HepG2 (cell line): ENCODE measurements at regions not wholly inside any gene's neighbourhood (a gene's known extent, or its start where the extent isn't known, plus 50 kb on each side); places are given as distances from the start of the nearest gene placed in this dataset.

Experiments
- ATAC-seq: fragments of 200-7000 bp; cut with Tn5 transposase; 3 replicates; pipeline ENCODE4 v1.9.1; 2020; ENCODE audit warnings: mild to moderate bottlenecking, moderate library complexity
- BruUV-seq: library from RNA; stranded (reverse); fragments of 400-500 nt; replicated peaks from 2 replicates; lab custom pipeline; 2021; lab: Mats Ljungman, UMichigan
- CTCF ChIA-PET: fragments of 300-600 bp; formaldehyde crosslinking; extraction: SDS; loops from one replicate; lab custom pipeline; 2021; ENCODE audit warnings: low total read pairs, inconsistent platforms, low intra/inter-chr PET ratio; lab: Yijun Ruan, JAX
- POLR2A ChIA-PET: fragments of 350-600 bp; sonication (Branson Sonifier 250); formaldehyde crosslinking; loops from one replicate; lab custom pipeline; 2020; ENCODE audit warnings: antibody characterized with exemption, inconsistent platforms; lab: Yijun Ruan, JAX
- DNase-seq: peaks from one replicate; pipeline ENCODE4 v3.0.0-alpha.2; 2015; ENCODE audit warnings: low spot score
- FAIRE-seq: peaks from 3 replicates; lab custom pipeline; 2011; peaks lifted over from hg19 to GRCh38; lab: Jason Lieb, UNC
- H2AFZ ChIP-seq: one replicate; pipeline ENCODE4 v1.6.1; 2011; ENCODE audit warnings: low read length, inconsistent platforms
- H3K27ac ChIP-seq: fragments of 300-600 bp; 3 replicates; pipeline ENCODE4 v1.8.0; 2011; ENCODE audit warnings: mixed run types, mild to moderate bottlenecking, mixed read lengths, low read length, inconsistent platforms; ENCODE audit not compliant: insufficient read depth; ENCODE audit errors: extremely low read length
- H3K27me3 ChIP-seq, 2 experiments: fragments of 200-600 bp in 1 of 2; 2 replicates in 1 of 2; 3 replicates in 1 of 2; pipeline versions ENCODE4 v1.6.0 to v1.8.0; 2011; ENCODE audit warnings: low read length in 2 of 2, mild to moderate bottlenecking in 2 of 2, moderate library complexity in 2 of 2, inconsistent platforms in 1 of 2; ENCODE audit not compliant: insufficient read depth in 2 of 2, control insufficient read depth in 1 of 2
- H3K36me3 ChIP-seq, 2 experiments: fragments of 200-600 bp in 1 of 2; replicated peaks in 1 of 2; 2 replicates in 1 of 2; 3 replicates in 1 of 2; pipeline versions ENCODE4 v1.5.1 to v1.8.0; 2011; ENCODE audit warnings: low read length in 2 of 2, inconsistent platforms in 1 of 2; ENCODE audit not compliant: insufficient read depth in 2 of 2, control insufficient read depth in 1 of 2
- H3K4me1 ChIP-seq: 2 replicates; pipeline ENCODE4 v1.5.1; 2012; ENCODE audit warnings: low read length, inconsistent platforms; ENCODE audit not compliant: insufficient read depth
- H3K4me2 ChIP-seq: 2 replicates; pipeline ENCODE4 v1.6.0; 2011; ENCODE audit warnings: low read depth, low read length, inconsistent platforms
- H3K4me3 ChIP-seq, 3 experiments: fragments of 200-600 bp in 1 of 3; sonication (generic), shearing (Covaris generic) in 1 of 3; replicated peaks in 1 of 3; 2 replicates each; pipeline ENCODE4 v1.5.1; 2011 to 2016; ENCODE audit warnings: low read length in 3 of 3, inconsistent platforms in 2 of 3, low read depth in 2 of 3, mild to moderate bottlenecking in 2 of 3, control low read depth in 1 of 3, mixed read lengths in 1 of 3; ENCODE audit not compliant: insufficient read depth in 1 of 3
- H3K79me2 ChIP-seq: one replicate; pipeline ENCODE4 v1.6.1; 2011; ENCODE audit warnings: low read length, inconsistent platforms; ENCODE audit not compliant: insufficient read depth
- H3K9ac ChIP-seq: 2 replicates; pipeline ENCODE4 v1.6.0; 2011; ENCODE audit warnings: mild to moderate bottlenecking, low read depth, low read length, inconsistent platforms; ENCODE audit not compliant: insufficient read depth
- H3K9me3 ChIP-seq: 2 replicates; pipeline ENCODE4 v1.5.1; 2012; ENCODE audit warnings: mild to moderate bottlenecking, low read length
- H4K20me1 ChIP-seq: 2 replicates; pipeline ENCODE4 v1.6.0; 2011; ENCODE audit warnings: inconsistent platforms, mild to moderate bottlenecking, low read length, moderate library complexity; ENCODE audit not compliant: insufficient read depth
- DR1 ChIP-seq: sonication (generic); formaldehyde crosslinking; IDR thresholded peaks from 2 replicates; pipeline ENCODE4 v1.8.0; 2021; ENCODE audit warnings: mild to moderate bottlenecking, missing genetic modification reagents, inconsistent platforms
- E2F1 ChIP-seq: sonication (generic); formaldehyde crosslinking; IDR thresholded peaks from 2 replicates; pipeline ENCODE4 v1.5.0; 2020; ENCODE audit warnings: missing genetic modification reagents
- FOSL2 ChIP-seq: sonication (generic); formaldehyde crosslinking; IDR thresholded peaks from 2 replicates; pipeline ENCODE4 v1.4.0; 2020; ENCODE audit warnings: missing genetic modification reagents
- KLF16 ChIP-seq, 2 experiments: sonication (generic) in 1 of 2; formaldehyde crosslinking in 1 of 2; IDR thresholded peaks; 2 replicates each; pipeline versions ENCODE4 v1.6.1 to v1.8.0; 2016 to 2023; ENCODE audit warnings: missing genetic modification reagents in 2 of 2, missing compliant biosample characterization in 1 of 2
- LCORL ChIP-seq, 2 experiments: fragments of 450-650 bp in 1 of 2; sonication (generic) in 1 of 2; formaldehyde crosslinking in 1 of 2; IDR thresholded peaks; 2 replicates each; pipeline versions ENCODE4 v1.5.0 to v1.6.1; 2017 to 2020; ENCODE audit warnings: antibody characterized with exemption in 1 of 2, missing genetic modification reagents in 1 of 2
- NFKB2 ChIP-seq: sonication (generic); formaldehyde crosslinking; IDR thresholded peaks from 2 replicates; pipeline ENCODE4 v1.4.0; 2020; ENCODE audit warnings: missing genetic modification reagents, borderline replicate concordance
- NFKBIZ ChIP-seq: IDR thresholded peaks from 2 replicates; pipeline ENCODE4 v1.6.1; 2018; ENCODE audit warnings: missing genetic modification reagents, missing compliant biosample characterization
- NR2C2 ChIP-seq: sonication (generic); formaldehyde crosslinking; IDR thresholded peaks from 2 replicates; pipeline ENCODE4 v1.4.0; 2020; ENCODE audit warnings: missing genetic modification reagents, mild to moderate bottlenecking, moderate library complexity, borderline replicate concordance
- ZBTB7B ChIP-seq: sonication (generic); formaldehyde crosslinking; IDR thresholded peaks from 2 replicates; pipeline ENCODE4 v1.4.0; 2020; ENCODE audit warnings: missing genetic modification reagents
- ZNF142 ChIP-seq: sonication (generic); formaldehyde crosslinking; IDR thresholded peaks from 2 replicates; pipeline ENCODE4 v1.4.0; 2020; ENCODE audit warnings: missing genetic modification reagents
- ZNF24 ChIP-seq: fragments of 450-650 bp; IDR thresholded peaks from 2 replicates; pipeline ENCODE4 v1.6.1; 2017; ENCODE audit warnings: antibody characterized with exemption, mild to moderate bottlenecking
- ZNF512 ChIP-seq: sonication (generic); formaldehyde crosslinking; IDR thresholded peaks from 2 replicates; pipeline ENCODE4 v1.4.0; 2020; ENCODE audit warnings: mild to moderate bottlenecking, missing genetic modification reagents
- WGBS: methylation state at CpG from one replicate; pipeline ENCODE4 v1.1.6; 2017; ENCODE audit warnings: low lambda C conversion rate; 5-methylcytosine and 5-hydroxymethylcytosine counted together
- in situ Hi-C: cut with HindIII; loops from 2 replicates; pipeline ENCODE4 v1.10.0; 2017; ENCODE audit warnings: low pct_unique_long_range_greater_than_20kb; ENCODE audit not compliant: extremely low pct_ligation_motif_present
- intact Hi-C: fragments of 100-400 bp; cut with micrococcal nuclease; formaldehyde crosslinking; loops from one replicate; pipeline ENCODE4 v1.10.0; 2022; ENCODE audit not compliant: unreplicated experiment
- TF ChIP-seq, protein P1 (sequence below): IDR thresholded peaks from 2 replicates; pipeline ENCODE4 v1.6.1; 2016

GRCh38 chr14:55850825-55851241 is 267.4 kb upstream of the PELI2 start (continued):
- TF ChIP-seq DR1 (no peak), LCORL (IDR thresholded peaks at IDR 0.05) (no peak), LCORL (CRISPR knock-in tag; IDR thresholded peaks at IDR 0.05) (no peak)
- TF ChIP-seq, all 625 proteins: peak for 0

GRCh38 chr14:55851301-55851700 is 266.9 kb upstream of the PELI2 start:
- no TSS peak for BruUV-seq
- CTCF ChIA-PET: no interaction called here
- intact Hi-C loops: no loop called here
- no peak for TF ChIP-seq NR2C2 (CRISPR knock-in tag)
- no peak for TF ChIP-seq KLF16 (CRISPR knock-in tag; IDR thresholded peaks at IDR 0.05)
- no peak for TF ChIP-seq ZNF142 (CRISPR knock-in tag)
- no peak for TF ChIP-seq E2F1 (CRISPR knock-in tag)
- TF ChIP-seq FOSL2 (CRISPR knock-in tag): no peak
- no peak for TF ChIP-seq NFKBIZ (CRISPR knock-in tag)
- TF ChIP-seq ZBTB7B (CRISPR knock-in tag): no peak
- TF ChIP-seq, protein P1, sequence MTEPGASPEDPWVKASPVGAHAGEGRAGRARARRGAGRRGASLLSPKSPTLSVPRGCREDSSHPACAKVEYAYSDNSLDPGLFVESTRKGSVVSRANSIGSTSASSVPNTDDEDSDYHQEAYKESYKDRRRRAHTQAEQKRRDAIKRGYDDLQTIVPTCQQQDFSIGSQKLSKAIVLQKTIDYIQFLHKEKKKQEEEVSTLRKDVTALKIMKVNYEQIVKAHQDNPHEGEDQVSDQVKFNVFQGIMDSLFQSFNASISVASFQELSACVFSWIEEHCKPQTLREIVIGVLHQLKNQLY (CRISPR knock-in tag): no peak
- TF ChIP-seq NFKB2 (CRISPR knock-in tag): no peak
- TF ChIP-seq ZNF512 (CRISPR knock-in tag): no peak
- no peak for TF ChIP-seq ZNF24

More at GRCh38 chr14:55851301-55851700, 266.9 kb upstream of the PELI2 start:
- POLR2A ChIA-PET: no interaction called here
- ATAC-seq: no peak
- no peak overlapping the region for H3K9ac ChIP-seq
- no peak overlapping the region for H2AFZ ChIP-seq
- H3K36me3 ChIP-seq: no peaks in the 10 kb centered on the region
- FAIRE-seq: no peak
- H3K79me2 ChIP-seq: no peaks in the 10 kb centered on the region
- no peaks in the 10 kb centered on the region; a peak in 1 of 5 replicates for H3K27me3 ChIP-seq
- no peaks in the 10 kb centered on the region for H4K20me1 ChIP-seq
- in situ Hi-C loops: no loop called here
- no peak overlapping the region for H3K27ac ChIP-seq
- H3K4me2 ChIP-seq: no peak overlapping the region
- no peaks in the 10 kb centered on the region for H3K9me3 ChIP-seq
- DNase-seq: no peak
- H3K4me1 ChIP-seq: no peaks in the 10 kb centered on the region
- no peak overlapping the region for H3K4me3 ChIP-seq
- 0% methylated on average over 2 of the region's 2 CpGs for WGBS
